ENCODE measurements at regions not wholly inside any gene's neighbourhood (a gene's known extent, or its start where the extent isn't known, plus 50 kb on each side); places are given as distances from the start of the nearest gene placed in this dataset.

- TF ChIP-seq, protein P1, sequence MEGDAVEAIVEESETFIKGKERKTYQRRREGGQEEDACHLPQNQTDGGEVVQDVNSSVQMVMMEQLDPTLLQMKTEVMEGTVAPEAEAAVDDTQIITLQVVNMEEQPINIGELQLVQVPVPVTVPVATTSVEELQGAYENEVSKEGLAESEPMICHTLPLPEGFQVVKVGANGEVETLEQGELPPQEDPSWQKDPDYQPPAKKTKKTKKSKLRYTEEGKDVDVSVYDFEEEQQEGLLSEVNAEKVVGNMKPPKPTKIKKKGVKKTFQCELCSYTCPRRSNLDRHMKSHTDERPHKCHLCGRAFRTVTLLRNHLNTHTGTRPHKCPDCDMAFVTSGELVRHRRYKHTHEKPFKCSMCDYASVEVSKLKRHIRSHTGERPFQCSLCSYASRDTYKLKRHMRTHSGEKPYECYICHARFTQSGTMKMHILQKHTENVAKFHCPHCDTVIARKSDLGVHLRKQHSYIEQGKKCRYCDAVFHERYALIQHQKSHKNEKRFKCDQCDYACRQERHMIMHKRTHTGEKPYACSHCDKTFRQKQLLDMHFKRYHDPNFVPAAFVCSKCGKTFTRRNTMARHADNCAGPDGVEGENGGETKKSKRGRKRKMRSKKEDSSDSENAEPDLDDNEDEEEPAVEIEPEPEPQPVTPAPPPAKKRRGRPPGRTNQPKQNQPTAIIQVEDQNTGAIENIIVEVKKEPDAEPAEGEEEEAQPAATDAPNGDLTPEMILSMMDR (IDR thresholded peaks at IDR 0.05; ENCODE audit: poor library complexity): no peak
- TF ChIP-seq EZH2phosphoT487 (IDR thresholded peaks at IDR 0.05; ENCODE audit: low read depth, severe bottlenecking, unreplicated experiment): no peak
Measured at GRCh38 chr15:70345251-70346019, 247.7 kb upstream of the TLE3 start.

All from hepatocyte (in vitro differentiated cells).